ENCODE measurements at regions not wholly inside any gene's neighbourhood (a gene's known extent, or its start where the extent isn't known, plus 50 kb on each side); places are given as distances from the start of the nearest gene placed in this dataset.

- no peak for DNase-seq (ENCODE audit: low read depth)
These were observed 66.8 kb upstream of the RPS6KA2 start for GRCh38 chr6:166693880-166694279.

- no peak for DNase-seq (ENCODE audit: low read depth)
These were observed 65.8 kb upstream of the RPS6KA2 start for GRCh38 chr6:166692723-166693302.

- no peak for DNase-seq (ENCODE audit: low read depth)
These were observed 64.7 kb upstream of the RPS6KA2 start for GRCh38 chr6:166691746-166692145.

GRCh38 chr6:166691199-166691598 lies 64.1 kb upstream of the RPS6KA2 start:
- DNase-seq (ENCODE audit: low read depth): no peak

- DNase-seq (ENCODE audit: low read depth): no peak
These were observed 62.6 kb upstream of the RPS6KA2 start for GRCh38 chr6:166689687-166690086.

GRCh38 chr6:166688901-166689300 lies 61.9 kb upstream of the RPS6KA2 start:
- no peak for DNase-seq (ENCODE audit: low read depth)

- no peak for DNase-seq (ENCODE audit: low read depth)
These were observed 60.8 kb upstream of the RPS6KA2 start for GRCh38 chr6:166687879-166688205.

- no peak for DNase-seq (ENCODE audit: low read depth)
These were observed 60.2 kb upstream of the RPS6KA2 start for GRCh38 chr6:166687070-166687878.

- DNase-seq (ENCODE audit: low read depth): no peak
These were observed 59.3 kb upstream of the RPS6KA2 start for GRCh38 chr6:166686317-166686716.

- DNase-seq (ENCODE audit: low read depth): no peak
These were observed 57.8 kb upstream of the RPS6KA2 start for GRCh38 chr6:166684866-166685265.

- DNase-seq (ENCODE audit: low read depth): no peak
These were observed 57.1 kb upstream of the RPS6KA2 start for GRCh38 chr6:166684170-166684569.

GRCh38 chr6:166683477-166683876 lies 56.4 kb upstream of the RPS6KA2 start:
- DNase-seq (ENCODE audit: low read depth): no peak

- no peak for DNase-seq (ENCODE audit: low read depth)
These were observed 52.5 kb upstream of the RPS6KA2 start for GRCh38 chr6:166679566-166679965.

- DNase-seq (ENCODE audit: low read depth): no peak
These were observed 51.4 kb upstream of the RPS6KA2 start for GRCh38 chr6:166678426-166678825.

- DNase-seq (ENCODE audit: low read depth): no peak
These were observed 50.9 kb upstream of the RPS6KA2 start for GRCh38 chr6:166677941-166678340.
